ENCODE measurements at regions not wholly inside any gene's neighbourhood (a gene's known extent, or its start where the extent isn't known, plus 50 kb on each side); places are given as distances from the start of the nearest gene placed in this dataset.

- no peak for DNase-seq
Measured at GRCh38 chr2:157076526-157077161, 180.9 kb upstream of the GALNT5 start.

- DNase-seq = no peak
Measured at GRCh38 chr2:157077753-157078350, 179.7 kb upstream of the GALNT5 start.

- no peak for DNase-seq
Measured at GRCh38 chr2:157082950-157083349, 174.6 kb upstream of the GALNT5 start.

GRCh38 chr2:157085522-157085921, 172.0 kb upstream of the GALNT5 start:
- DNase-seq = no peak

DNA sequence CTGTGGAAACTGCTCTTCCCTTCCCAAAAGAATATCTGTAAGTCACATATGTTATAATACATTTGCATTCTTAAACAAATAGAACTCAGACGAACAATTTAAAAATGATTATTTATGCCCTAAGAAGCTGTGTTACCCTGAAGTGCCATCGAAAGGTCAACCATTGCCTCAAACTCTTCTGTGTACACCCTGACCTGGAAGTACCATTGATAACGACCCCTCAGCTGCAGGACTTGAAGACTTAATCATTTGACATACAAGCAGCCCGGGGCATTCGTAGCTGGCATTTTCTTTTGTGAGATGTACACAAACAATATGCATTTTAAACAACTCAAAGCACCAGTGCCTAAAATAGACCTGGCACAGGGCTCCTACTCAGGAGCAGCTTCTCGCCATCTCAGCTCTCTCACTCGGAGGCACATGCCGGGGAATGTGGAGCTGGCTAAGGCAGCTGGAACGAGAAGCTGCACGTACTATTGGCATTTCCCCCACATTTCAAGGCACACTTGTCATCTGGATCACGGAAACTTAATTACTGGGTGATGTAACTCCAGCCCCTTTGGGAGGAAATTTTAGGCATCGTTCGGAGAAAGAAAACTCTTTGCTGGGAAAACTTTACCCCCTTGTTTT, 170.0 kb upstream of the GALNT5 start:
- DNase-seq = no peak

GRCh38 chr2:157093666-157094065, 163.8 kb upstream of the GALNT5 start:
- DNase-seq = no peak

DNA sequence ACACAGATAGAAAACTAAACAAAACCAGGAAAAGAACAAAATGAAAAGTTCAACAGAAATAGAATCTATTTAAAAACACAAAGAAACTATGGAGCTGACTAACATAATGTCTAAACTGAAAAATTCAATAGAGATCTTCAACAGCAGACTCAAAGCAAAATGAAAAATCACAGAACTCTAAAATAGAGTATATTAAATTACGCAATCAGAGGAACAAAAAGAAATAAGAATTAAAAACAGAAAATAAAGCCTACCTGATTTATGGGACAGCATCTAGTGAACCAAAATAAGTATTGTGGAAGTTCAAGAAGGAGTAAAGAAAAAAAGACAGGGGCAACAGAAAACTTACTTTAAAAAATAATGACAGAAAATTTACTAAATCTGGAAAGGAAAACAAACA, 152.1 kb upstream of the GALNT5 start:
- no peak for DNase-seq

GRCh38 chr2:157106950-157107349, 150.6 kb upstream of the GALNT5 start:
- no peak for DNase-seq

- DNase-seq = no peak
Measured at GRCh38 chr2:157107460-157107859, 150.0 kb upstream of the GALNT5 start.

- DNase-seq = peak; percentile 24
Measured at GRCh38 chr2:157107877-157108276, 149.6 kb upstream of the GALNT5 start.

DNA sequence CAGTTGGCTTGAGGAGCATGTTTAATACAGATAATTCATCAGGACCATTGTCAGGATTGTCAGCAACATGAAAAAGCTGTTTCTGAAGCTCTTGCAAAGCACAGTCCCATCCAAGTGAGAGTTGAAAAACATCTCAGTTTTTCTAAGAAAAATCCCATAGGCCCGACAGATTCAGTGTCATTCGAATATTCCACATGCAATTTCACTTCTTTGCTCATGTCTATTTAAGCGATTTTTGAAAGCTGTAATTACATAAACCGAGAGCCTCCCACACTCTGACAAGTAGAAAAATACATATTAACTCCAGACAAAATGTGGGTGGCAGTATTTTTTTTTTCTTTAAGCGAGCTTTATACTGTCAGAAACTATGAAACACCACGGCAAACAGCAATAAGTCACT, 134.7 kb upstream of the GALNT5 start:
- DNase-seq = no peak

DNA sequence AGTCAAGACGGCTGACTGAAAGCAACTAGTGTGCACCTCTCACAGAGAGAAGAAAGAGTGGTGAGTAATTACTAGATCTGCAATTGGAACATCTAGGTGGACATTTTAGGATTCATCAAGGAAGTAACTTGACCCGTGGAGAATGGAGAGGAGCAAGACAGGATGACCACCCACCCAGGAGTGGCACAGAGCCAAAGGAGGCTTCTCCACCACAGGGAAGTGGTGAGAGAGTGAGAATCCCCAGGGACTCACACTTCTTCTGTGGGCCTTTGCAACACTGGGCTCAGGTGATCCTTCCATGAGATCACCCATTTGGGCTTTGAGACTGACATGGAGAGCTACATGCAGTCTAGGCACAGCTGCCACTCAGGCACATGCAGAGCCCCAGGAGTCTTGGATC, 132.8 kb upstream of the GALNT5 start:
- no peak for DNase-seq

- no peak for DNase-seq
Measured at GRCh38 chr2:157125685-157126084, 131.8 kb upstream of the GALNT5 start.

GRCh38 chr2:157127249-157128012, 130.1 kb upstream of the GALNT5 start:
- DNase-seq = no peak

DNA sequence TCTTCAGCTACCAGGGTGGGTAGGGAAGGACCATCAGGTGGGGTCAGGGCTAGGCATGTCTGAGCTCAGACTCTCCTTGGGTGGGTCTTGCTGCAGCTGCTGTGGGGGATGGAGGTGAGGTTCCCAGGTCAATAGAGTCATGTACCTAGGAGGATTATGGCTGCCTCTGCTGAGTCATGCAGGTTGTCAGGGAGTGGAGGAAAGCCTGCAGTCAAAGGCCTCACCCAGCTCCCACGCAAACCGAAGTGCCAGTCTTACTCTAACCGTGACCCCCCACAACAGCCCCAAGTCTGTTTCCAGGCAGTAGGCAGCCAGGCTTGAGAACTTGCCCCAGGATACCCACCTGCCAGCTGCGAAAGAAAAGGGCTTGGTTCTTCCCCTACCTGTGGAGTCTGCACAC, 113.6 kb upstream of the GALNT5 start:
- no peak for DNase-seq

- DNase-seq = no peak
Measured at GRCh38 chr2:157149270-157149669, 108.2 kb upstream of the GALNT5 start.

DNA sequence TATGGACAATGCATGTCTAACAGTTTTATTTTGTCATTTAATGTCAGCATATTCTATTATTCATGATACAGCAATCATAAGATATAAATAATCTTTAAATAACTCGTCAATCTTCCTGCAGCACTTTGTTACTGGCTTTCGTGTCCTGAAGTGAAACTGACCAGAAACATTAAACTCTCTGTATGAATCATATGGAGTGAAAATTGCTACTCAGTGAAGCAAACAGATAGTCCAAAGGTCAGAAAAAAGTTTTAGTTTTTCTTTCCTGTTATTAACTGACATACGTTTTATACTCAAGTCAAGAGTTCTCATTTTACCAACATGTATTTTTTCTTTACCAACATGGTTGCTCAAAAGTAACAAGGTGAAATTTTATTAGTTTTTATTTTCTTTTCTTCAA, 106.8 kb upstream of the GALNT5 start:
- DNase-seq = no peak

- no peak for DNase-seq
Measured at GRCh38 chr2:157152362-157152761, 105.1 kb upstream of the GALNT5 start.

- DNase-seq = no peak
Measured at GRCh38 chr2:157155992-157156391, 101.5 kb upstream of the GALNT5 start.

GRCh38 chr2:157158111-157158510, 99.4 kb upstream of the GALNT5 start:
- no peak for DNase-seq

- DNase-seq = no peak
Measured at GRCh38 chr2:157159221-157159934, 98.1 kb upstream of the GALNT5 start.

GRCh38 chr2:157160111-157160510, 97.4 kb upstream of the GALNT5 start:
- DNase-seq = no peak

- DNase-seq = no peak
Measured at GRCh38 chr2:157164370-157164769, 93.1 kb upstream of the GALNT5 start.
